ENCODE measurements at regions not wholly inside any gene's neighbourhood (a gene's known extent, or its start where the extent isn't known, plus 50 kb on each side); places are given as distances from the start of the nearest gene placed in this dataset.

GRCh38 chr5:63878788-63879187 is 83.5 kb downstream of the HTR1A start:
- no peak overlapping the region for H4K8ac ChIP-seq (replicated peaks; ENCODE audit: insufficient read length, low read depth, low read length)
- peaks cover 3 to 8% of the 10 kb centered on the region in 2 experiments; a peak in 3 of 4 replicates for H3K4me1 Mint-ChIP-seq
- no CpG with 5 or more reads among the region's 1 CpG for WGBS (ENCODE audit: extremely low coverage, insufficient read length, low lambda C conversion rate)
- H4K91ac ChIP-seq (ENCODE audit: insufficient read length, low read depth, low read length), result no peak overlapping the region
- no peaks in the 10 kb centered on the region for H3K23me2 ChIP-seq (ENCODE audit: insufficient read length, low read depth, low read length, poor library complexity, severe bottlenecking)
- H3K56ac ChIP-seq (ENCODE audit: insufficient read length, low read depth, low read length), result no peak overlapping the region
- no peak overlapping the region for H3K14ac ChIP-seq (ENCODE audit: insufficient read depth, low read length)
- peak; percentile 43 for DNase-seq
- H3T11ph ChIP-seq (ENCODE audit: low read length), result no peak overlapping the region
- H3K27me3 ChIP-seq (ENCODE audit: insufficient read depth, low read length), result no peaks in the 10 kb centered on the region
- no peaks in the 10 kb centered on the region for H3K79me1 ChIP-seq (ENCODE audit: insufficient read depth, low read depth, low read length, poor library complexity, severe bottlenecking)
- H3K4me2 ChIP-seq (ENCODE audit: insufficient read depth, insufficient read length, low read length), result no peak overlapping the region
- H3K18ac ChIP-seq (ENCODE audit: insufficient read length, low read depth, low read length), result no peak overlapping the region
- H3K36me3 Mint-ChIP-seq (ENCODE audit: insufficient read depth in 1 of 3, low read depth in 3 of 3), result no peaks in the 10 kb centered on the region
- no peak overlapping the region for H3K4ac ChIP-seq (ENCODE audit: low read depth, low read length)
- H2BK20ac ChIP-seq (ENCODE audit: low read depth, low read length, poor library complexity, severe bottlenecking), result no peak overlapping the region
- no peak overlapping the region for H2AK5ac ChIP-seq (ENCODE audit: insufficient read length, low read length)
- H3K9me3 ChIP-seq (ENCODE audit: control insufficient read depth, low read depth, low read length), result no peaks in the 10 kb centered on the region
- no peaks in the 10 kb centered on the region for H4K20me1 ChIP-seq (ENCODE audit: control insufficient read depth, insufficient read depth, insufficient read length)
- H2BK15ac ChIP-seq (ENCODE audit: low read depth, low read length), result no peak overlapping the region
- no peak overlapping the region for H3K9ac ChIP-seq (ENCODE audit: extremely low read depth, insufficient read length, low read length)
- no peak overlapping the region for H2BK12ac ChIP-seq (ENCODE audit: insufficient read length, low read depth, low read length)
- H3K9me3 Mint-ChIP-seq, result no peaks in the 10 kb centered on the region
- H3K4me1 ChIP-seq (ENCODE audit: insufficient read depth, low read length), result no peaks in the 10 kb centered on the region
- H3K27ac ChIP-seq (ENCODE audit: insufficient read length, low read depth, low read length), result no peak overlapping the region
- no peaks in the 10 kb centered on the region for H3K79me2 ChIP-seq (ENCODE audit: insufficient read depth, low read length)
- peak; percentile 19; the same call in 1 of the 3 replicates for TF ChIP-seq CTCF (conservative IDR thresholded peaks at IDR 0.05)
- no peak overlapping the region for H3K27ac Mint-ChIP-seq
- H3K23ac ChIP-seq (ENCODE audit: insufficient read length, low read depth, low read length), result no peak overlapping the region
- no peak overlapping the region for H2BK120ac ChIP-seq (ENCODE audit: low read depth, low read length, poor library complexity, severe bottlenecking)
- no peaks in the 10 kb centered on the region for H3K27me3 Mint-ChIP-seq (ENCODE audit: low read depth)
- no peak overlapping the region for H2BK5ac ChIP-seq (ENCODE audit: insufficient read length, low read length)
- no peak overlapping the region for H4K5ac ChIP-seq (ENCODE audit: insufficient read length, low read depth, low read length)
- H3K4me3 Mint-ChIP-seq, result no peak overlapping the region
- H2AFZ ChIP-seq (ENCODE audit: low read length), result no peak overlapping the region

All from H9 (cell line).